ENCODE measurements at regions not wholly inside any gene's neighbourhood (a gene's known extent, or its start where the extent isn't known, plus 50 kb on each side); places are given as distances from the start of the nearest gene placed in this dataset.

- no peak overlapping the region for H3K27ac ChIP-seq (ENCODE audit: insufficient read depth, low read length)
- TF ChIP-seq EZH2 (IDR thresholded peaks at IDR 0.05; ENCODE audit: low read length, missing control alignments), result no peak
- TF ChIP-seq, protein P1, sequence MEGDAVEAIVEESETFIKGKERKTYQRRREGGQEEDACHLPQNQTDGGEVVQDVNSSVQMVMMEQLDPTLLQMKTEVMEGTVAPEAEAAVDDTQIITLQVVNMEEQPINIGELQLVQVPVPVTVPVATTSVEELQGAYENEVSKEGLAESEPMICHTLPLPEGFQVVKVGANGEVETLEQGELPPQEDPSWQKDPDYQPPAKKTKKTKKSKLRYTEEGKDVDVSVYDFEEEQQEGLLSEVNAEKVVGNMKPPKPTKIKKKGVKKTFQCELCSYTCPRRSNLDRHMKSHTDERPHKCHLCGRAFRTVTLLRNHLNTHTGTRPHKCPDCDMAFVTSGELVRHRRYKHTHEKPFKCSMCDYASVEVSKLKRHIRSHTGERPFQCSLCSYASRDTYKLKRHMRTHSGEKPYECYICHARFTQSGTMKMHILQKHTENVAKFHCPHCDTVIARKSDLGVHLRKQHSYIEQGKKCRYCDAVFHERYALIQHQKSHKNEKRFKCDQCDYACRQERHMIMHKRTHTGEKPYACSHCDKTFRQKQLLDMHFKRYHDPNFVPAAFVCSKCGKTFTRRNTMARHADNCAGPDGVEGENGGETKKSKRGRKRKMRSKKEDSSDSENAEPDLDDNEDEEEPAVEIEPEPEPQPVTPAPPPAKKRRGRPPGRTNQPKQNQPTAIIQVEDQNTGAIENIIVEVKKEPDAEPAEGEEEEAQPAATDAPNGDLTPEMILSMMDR (conservative IDR thresholded peaks at IDR 0.05 in 1 of 2, IDR thresholded peaks at IDR 0.05 in 1 of 2; ENCODE audit: low read depth in 1 of 2, low read length in 2 of 2), result no peak
- H3K4me2 ChIP-seq (ENCODE audit: extremely low read depth, insufficient read depth, low read length), result no peak overlapping the region
- H3K27me3 ChIP-seq (ENCODE audit: control insufficient read depth, insufficient read depth, low read length), result no peaks in the 10 kb centered on the region
- H2AFZ ChIP-seq (ENCODE audit: low read length), result no peak overlapping the region
- H3K9ac ChIP-seq (ENCODE audit: insufficient read depth, low read length), result no peak overlapping the region
- no peaks in the 10 kb centered on the region for H3K36me3 ChIP-seq (ENCODE audit: control insufficient read depth, insufficient read depth, low read length)
- no peaks in the 10 kb centered on the region for H3K79me2 ChIP-seq (ENCODE audit: control insufficient read depth, insufficient read depth, low read length)
- no peaks in the 10 kb centered on the region for H4K20me1 ChIP-seq (ENCODE audit: control insufficient read depth, extremely low read depth, insufficient read depth, low read length)
- H3K4me3 ChIP-seq (replicated peaks in 1 of 4; ENCODE audit: control extremely low read depth in 1 of 4, insufficient read depth in 1 of 4, low read depth in 3 of 4, low read length in 4 of 4), result no peak overlapping the region
- H3K9me3 ChIP-seq (ENCODE audit: control insufficient read depth, insufficient read depth, low read depth, low read length), result no peaks in the 10 kb centered on the region
- H3K4me1 ChIP-seq (ENCODE audit: control insufficient read depth, extremely low read depth, insufficient read depth, low read length), result no peaks in the 10 kb centered on the region
- DNase-seq (ENCODE audit: low read depth in 2 of 2), result no peak
These were observed 1900.8 kb upstream of the PCDH10 start for GRCh38 chr4:131248314-131248713.

DNA sequence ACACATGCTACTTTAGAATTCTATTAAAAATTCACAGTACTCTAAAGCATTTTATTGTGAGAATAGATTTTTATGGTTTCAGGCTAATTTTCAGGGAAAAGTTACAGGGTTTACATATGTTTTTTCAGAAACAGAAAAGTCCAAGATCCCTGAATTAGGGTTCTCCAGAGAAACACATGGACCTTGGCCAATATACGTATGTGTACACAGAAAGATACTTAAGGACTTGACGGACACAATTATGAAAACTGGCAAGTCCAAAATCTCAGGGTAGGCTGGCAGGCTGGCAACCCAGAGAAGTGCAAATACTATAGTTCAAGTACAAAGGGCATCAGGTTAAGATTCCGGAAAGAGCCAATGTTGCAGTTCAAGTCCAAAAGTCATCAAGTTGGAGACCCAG, 1897.8 kb upstream of the PCDH10 start:
- Histone ChIP-seq H3K4me2 (ENCODE audit: extremely low read depth, insufficient read depth, low read length) (no peak overlapping the region), H3K79me2 (ENCODE audit: control insufficient read depth, insufficient read depth, low read length) (no peaks in the 10 kb centered on the region), H3K4me3 (replicated peaks in 1 of 4; ENCODE audit: control extremely low read depth in 1 of 4, insufficient read depth in 1 of 4, low read depth in 3 of 4, low read length in 4 of 4) (no peak overlapping the region), H3K9ac (ENCODE audit: insufficient read depth, low read length) (no peak overlapping the region), H3K4me1 (ENCODE audit: control insufficient read depth, extremely low read depth, insufficient read depth, low read length) (no peaks in the 10 kb centered on the region), H2AFZ (ENCODE audit: low read length) (no peak overlapping the region), H3K27me3 (ENCODE audit: control insufficient read depth, insufficient read depth, low read length) (no peaks in the 10 kb centered on the region), H3K36me3 (ENCODE audit: control insufficient read depth, insufficient read depth, low read length) (no peaks in the 10 kb centered on the region), H3K27ac (ENCODE audit: insufficient read depth, low read length) (no peak overlapping the region), H3K9me3 (ENCODE audit: control insufficient read depth, insufficient read depth, low read depth, low read length) (no peaks in the 10 kb centered on the region), H4K20me1 (ENCODE audit: control insufficient read depth, extremely low read depth, insufficient read depth, low read length) (no peaks in the 10 kb centered on the region)
- no peak for DNase-seq (ENCODE audit: low read depth in 2 of 2)
- TF ChIP-seq, protein P1 (conservative IDR thresholded peaks at IDR 0.05 in 1 of 2, IDR thresholded peaks at IDR 0.05 in 1 of 2; ENCODE audit: low read depth in 1 of 2, low read length in 2 of 2), result no peak
- TF ChIP-seq EZH2 (IDR thresholded peaks at IDR 0.05; ENCODE audit: low read length, missing control alignments), result no peak

GRCh38 chr4:131257241-131257640, 1891.9 kb upstream of the PCDH10 start:
- Histone ChIP-seq H3K27me3 (ENCODE audit: control insufficient read depth, insufficient read depth, low read length) (no peaks in the 10 kb centered on the region), H4K20me1 (ENCODE audit: control insufficient read depth, extremely low read depth, insufficient read depth, low read length) (no peaks in the 10 kb centered on the region), H3K4me2 (ENCODE audit: extremely low read depth, insufficient read depth, low read length) (no peak overlapping the region), H3K9ac (ENCODE audit: insufficient read depth, low read length) (no peak overlapping the region), H2AFZ (ENCODE audit: low read length) (no peak overlapping the region), H3K36me3 (ENCODE audit: control insufficient read depth, insufficient read depth, low read length) (no peaks in the 10 kb centered on the region), H3K27ac (ENCODE audit: insufficient read depth, low read length) (no peak overlapping the region), H3K9me3 (ENCODE audit: control insufficient read depth, insufficient read depth, low read depth, low read length) (no peaks in the 10 kb centered on the region), H3K4me1 (ENCODE audit: control insufficient read depth, extremely low read depth, insufficient read depth, low read length) (no peaks in the 10 kb centered on the region), H3K4me3 (replicated peaks in 1 of 4; ENCODE audit: control extremely low read depth in 1 of 4, insufficient read depth in 1 of 4, low read depth in 3 of 4, low read length in 4 of 4) (no peak overlapping the region), H3K79me2 (ENCODE audit: control insufficient read depth, insufficient read depth, low read length) (no peaks in the 10 kb centered on the region)
- DNase-seq (ENCODE audit: low read depth in 2 of 2), result no peak
- TF ChIP-seq, protein P1 (conservative IDR thresholded peaks at IDR 0.05 in 1 of 2, IDR thresholded peaks at IDR 0.05 in 1 of 2; ENCODE audit: low read depth in 1 of 2, low read length in 2 of 2), result no peak
- TF ChIP-seq EZH2 (IDR thresholded peaks at IDR 0.05; ENCODE audit: low read length, missing control alignments), result no peak

All from fibroblast of lung (primary cell).